Caco-2 (cell line): ENCODE measurements at regions not wholly inside any gene's neighbourhood (a gene's known extent, or its start where the extent isn't known, plus 50 kb on each side); places are given as distances from the start of the nearest gene placed in this dataset.

Experiments used
- BruUV-seq: library from RNA; stranded (reverse); fragments of 400-500 nt; replicated peaks from 2 replicates; lab custom pipeline; 2021; lab: Mats Ljungman, UMichigan
- CTCF ChIA-PET: fragments of 300-600 bp; sonication (Branson Sonifier 250); formaldehyde crosslinking; loops from one replicate; lab custom pipeline; 2022; ENCODE audit warnings: antibody characterized with exemption; lab: Charles Lee
- POLR2A ChIA-PET: fragments of 300-600 bp; sonication (Branson Sonifier 250); formaldehyde crosslinking; loops from one replicate; lab custom pipeline; 2022; ENCODE audit warnings: antibody characterized with exemption; lab: Charles Lee
- DNase-seq, 2 experiments: peaks; one replicate each; pipeline versions ENCODE4 v3.0.0 to v3.0.0-alpha.2; 2020 to 2022
- H3K27me3 ChIP-seq: replicated peaks from 2 replicates; pipeline ENCODE4 v1.6.0; 2011; ENCODE audit warnings: low read length; ENCODE audit not compliant: control insufficient read depth, insufficient read depth
- H3K36me3 ChIP-seq: 2 replicates; pipeline ENCODE4 v1.5.1; 2011; ENCODE audit warnings: low read length; ENCODE audit not compliant: control insufficient read depth, insufficient read depth
- H3K4me1 ChIP-seq: fragments of 250-450 bp; sonication (Bioruptor Pico); 2 replicates; pipeline ENCODE4 v1.5.1; 2020; ENCODE audit warnings: mild to moderate bottlenecking
- H3K4me3 ChIP-seq: 2 replicates; pipeline ENCODE4 v1.5.1; 2011; ENCODE audit warnings: low read depth, mild to moderate bottlenecking, control low read depth, low read length
- H3K9me3 ChIP-seq: fragments of 250-450 bp; sonication (Bioruptor Pico); 2 replicates; pipeline ENCODE4 v1.5.1; 2020; ENCODE audit warnings: mild to moderate bottlenecking, moderate library complexity
- H3K27ac Mint-ChIP-seq: one replicate; pipeline ENCODE4 v1.8.0; 2022; ENCODE audit warnings: mixed read lengths; ENCODE audit not compliant: unreplicated experiment
- H3K27me3 Mint-ChIP-seq: one replicate; pipeline ENCODE4 v1.8.0; 2022; ENCODE audit warnings: mixed read lengths; ENCODE audit not compliant: insufficient read depth, unreplicated experiment
- H3K36me3 Mint-ChIP-seq: one replicate; pipeline ENCODE4 v1.8.0; 2022; ENCODE audit warnings: mild to moderate bottlenecking, mixed read lengths; ENCODE audit not compliant: insufficient read depth, unreplicated experiment
- H3K4me1 Mint-ChIP-seq: one replicate; pipeline ENCODE4 v1.8.0; 2022; ENCODE audit warnings: low read depth, mixed read lengths; ENCODE audit not compliant: unreplicated experiment
- H3K4me3 Mint-ChIP-seq: one replicate; pipeline ENCODE4 v1.8.0; 2022; ENCODE audit warnings: mild to moderate bottlenecking, moderate library complexity, mixed read lengths; ENCODE audit not compliant: unreplicated experiment
- H3K9me3 Mint-ChIP-seq: one replicate; pipeline ENCODE4 v1.8.0; 2022; ENCODE audit warnings: mixed read lengths; ENCODE audit not compliant: unreplicated experiment
- CTCF ChIP-seq, 2 experiments: fragments of 200-600 bp in 1 of 2; IDR thresholded peaks; 1 replicate in 1 of 2; 2 replicates in 1 of 2; pipeline versions ENCODE4 v1.5.1 to v1.8.0; 2011 to 2022; ENCODE audit warnings: antibody characterized with exemption in 1 of 2, control low read depth in 1 of 2, inconsistent platforms in 1 of 2, low read depth in 1 of 2, low read length in 1 of 2, mild to moderate bottlenecking in 1 of 2, moderate library complexity in 1 of 2; ENCODE audit not compliant: insufficient read depth in 1 of 2, severe bottlenecking in 1 of 2, unreplicated experiment in 1 of 2
- intact Hi-C: fragments of 100-400 bp; cut with micrococcal nuclease; formaldehyde crosslinking; loops from one replicate; pipeline ENCODE4 v1.10.0; 2022; ENCODE audit not compliant: unreplicated experiment

- no peak overlapping the region for H3K4me3 Mint-ChIP-seq
- no peaks in the 10 kb centered on the region for H3K27me3 ChIP-seq
- CTCF ChIA-PET, result no interaction called here
- H3K4me1 ChIP-seq, result peaks cover 11% of the 10 kb centered on the region
- H3K27me3 Mint-ChIP-seq, result no peaks in the 10 kb centered on the region
- H3K9me3 Mint-ChIP-seq, result no peaks in the 10 kb centered on the region
- no peak for TF ChIP-seq CTCF (IDR thresholded peaks at IDR 0.05; ENCODE audit: insufficient read depth in 1 of 2, low read depth in 1 of 2, low read length in 1 of 2, severe bottlenecking in 1 of 2, unreplicated experiment in 1 of 2)
- DNase-seq, result no peak
- H3K4me3 ChIP-seq, result no peak overlapping the region
- H3K4me1 Mint-ChIP-seq, result peaks cover 14% of the 10 kb centered on the region
- H3K9me3 ChIP-seq, result peaks cover 6% of the 10 kb centered on the region
- intact Hi-C loops, result no loop called here
- H3K27ac Mint-ChIP-seq, result no peak overlapping the region
- no peaks in the 10 kb centered on the region for H3K36me3 ChIP-seq
- H3K36me3 Mint-ChIP-seq, result peaks cover 6% of the 10 kb centered on the region
- POLR2A ChIA-PET, result no interaction called here
- no TSS peak for BruUV-seq
These were observed 50.8 kb upstream of the KCNJ16 start for GRCh38 chr17:70024253-70024652.
